SK-N-SH (cell line): ENCODE measurements at regions not wholly inside any gene's neighbourhood (a gene's known extent, or its start where the extent isn't known, plus 50 kb on each side); places are given as distances from the start of the nearest gene placed in this dataset.

Experiments
- CTCF ChIA-PET: fragments of 300-600, 350-600 bp; formaldehyde crosslinking; extraction: SDS; loops from one replicate; lab custom pipeline; 2021; lab: Yijun Ruan, JAX
- POLR2A ChIA-PET: fragments of 350-600 bp; sonication (Branson Sonifier 250); formaldehyde crosslinking; extraction: SDS; loops from one replicate; lab custom pipeline; 2020; ENCODE audit warnings: antibody characterized with exemption, inconsistent platforms; lab: Yijun Ruan, JAX
- DNase-seq: peaks from one replicate; pipeline ENCODE4 v3.0.0; 2012
- H2AFZ ChIP-seq: fragments of 200-600 bp; sonication (generic); 2 replicates; pipeline ENCODE4 v1.8.1; 2016; ENCODE audit warnings: antibody characterized with exemption, mild to moderate bottlenecking, low read depth
- H3F3A ChIP-seq: fragments of 200-600 bp; sonication (generic); replicated peaks from 2 replicates; pipeline ENCODE3; 2016; ENCODE audit warnings: antibody characterized with exemption, mild to moderate bottlenecking; ENCODE audit not compliant: insufficient read depth
- H3K27ac ChIP-seq, 2 experiments: fragments of 200-500 bp in 1 of 2; fragments of 200-600 bp in 1 of 2; sonication (Bioruptor generic) in 1 of 2; sonication (generic), shearing (Covaris generic) in 1 of 2; 2 replicates each; pipeline versions ENCODE4 v1.5.1 to v1.6.1; 2014 to 2016; ENCODE audit warnings: low read depth in 2 of 2, inconsistent platforms in 1 of 2, low read length in 1 of 2, mild to moderate bottlenecking in 1 of 2, mixed read lengths in 1 of 2
- H3K27me3 ChIP-seq: fragments of 200-600 bp; sonication (generic), shearing (Covaris generic); 2 replicates; pipeline ENCODE4 v1.6.1; 2016; ENCODE audit warnings: mixed run types; ENCODE audit not compliant: insufficient read depth
- H3K36me3 ChIP-seq, 2 experiments: fragments of 200-500 bp in 1 of 2; fragments of 200-600 bp in 1 of 2; sonication (Bioruptor generic) in 1 of 2; sonication (generic) in 1 of 2; replicated peaks in 1 of 2; 2 replicates each; pipeline versions ENCODE3 to v1.5.1; 2014 to 2016; ENCODE audit warnings: low read length in 1 of 2, mild to moderate bottlenecking in 1 of 2; ENCODE audit not compliant: insufficient read depth in 2 of 2, control insufficient read depth in 1 of 2
- H3K4me1 ChIP-seq, 2 experiments: fragments of 200-500 bp in 1 of 2; fragments of 200-600 bp in 1 of 2; sonication (Bioruptor generic) in 1 of 2; sonication (generic), shearing (Covaris generic) in 1 of 2; 2 replicates each; pipeline versions ENCODE4 v1.5.1 to v1.6.1; 2014 to 2016; ENCODE audit warnings: low read depth in 1 of 2, low read length in 1 of 2, mixed run types in 1 of 2; ENCODE audit not compliant: insufficient read depth in 2 of 2, control insufficient read depth in 1 of 2
- H3K4me2 ChIP-seq: fragments of 200-600 bp; sonication (generic), shearing (Covaris generic); 2 replicates; pipeline ENCODE4 v1.6.1; 2017; ENCODE audit warnings: mixed run types
- H3K4me3 ChIP-seq, 2 experiments: fragments of 200-500 bp in 1 of 2; fragments of 200-600 bp in 1 of 2; sonication (Bioruptor generic) in 1 of 2; sonication (generic), shearing (Covaris generic) in 1 of 2; 2 replicates each; pipeline versions ENCODE4 v1.5.1 to v1.8.1; 2014 to 2016; ENCODE audit warnings: low read depth in 2 of 2, inconsistent platforms in 1 of 2, low read length in 1 of 2, mild to moderate bottlenecking in 1 of 2, mixed read lengths in 1 of 2, moderate library complexity in 1 of 2
- H3K79me2 ChIP-seq: fragments of 200-600 bp; sonication (generic); 2 replicates; pipeline ENCODE4 v1.8.1; 2017; ENCODE audit warnings: mild to moderate bottlenecking; ENCODE audit not compliant: insufficient read depth
- H3K9ac ChIP-seq: fragments of 200-600 bp; sonication (generic); 2 replicates; pipeline ENCODE4 v1.6.1; 2017; ENCODE audit warnings: mixed run types
- H3K9me2 ChIP-seq: fragments of 200-600 bp; sonication (generic); 2 replicates; pipeline ENCODE4 v1.6.1; 2017; ENCODE audit warnings: mixed run types
- H3K9me3 ChIP-seq: fragments of 200-600 bp; sonication (generic); 2 replicates; pipeline ENCODE4 v1.6.1; 2017; ENCODE audit warnings: mixed run types, mild to moderate bottlenecking, moderate library complexity
- H4K20me1 ChIP-seq: fragments of 200-600 bp; sonication (generic); 2 replicates; pipeline ENCODE4 v1.6.1; 2017; ENCODE audit warnings: mild to moderate bottlenecking, mixed run types; ENCODE audit not compliant: insufficient read depth
- FOXJ3 ChIP-seq: sonication (generic); formaldehyde crosslinking; IDR thresholded peaks from 2 replicates; pipeline ENCODE4 v1.5.1; 2020; ENCODE audit warnings: mild to moderate bottlenecking, missing genetic modification reagents
- GABPA ChIP-seq: IDR thresholded peaks from 2 replicates; pipeline ENCODE4 v1.4.0; 2012; ENCODE audit warnings: low read depth, mild to moderate bottlenecking
- IRF3 ChIP-seq: fragments of 150-350 bp; IDR thresholded peaks from 2 replicates; pipeline ENCODE4 v1.6.1; 2016; ENCODE audit warnings: mild to moderate bottlenecking, low read depth, low read length
- MAX ChIP-seq: IDR thresholded peaks from 2 replicates; pipeline ENCODE4 v1.4.0; 2012; ENCODE audit warnings: low read depth
- MXI1 ChIP-seq: IDR thresholded peaks from 2 replicates; pipeline ENCODE4 v1.6.1; 2012; ENCODE audit warnings: mild to moderate bottlenecking, low read depth, low read length, improper control_type of control experiment
- NFIC ChIP-seq: IDR thresholded peaks from 2 replicates; pipeline ENCODE4 v1.4.0; 2012; ENCODE audit warnings: borderline replicate concordance
- NRF1 ChIP-seq: IDR thresholded peaks from 2 replicates; pipeline ENCODE4 v1.6.1; 2012; ENCODE audit warnings: low read depth, mild to moderate bottlenecking, low read length
- PBX3 ChIP-seq: IDR thresholded peaks from 2 replicates; pipeline ENCODE4; 2012
- RCOR1 ChIP-seq: fragments of 150-350 bp; IDR thresholded peaks from 2 replicates; pipeline ENCODE4 v1.6.1; 2017; ENCODE audit warnings: antibody characterized with exemption, low read length
- REST ChIP-seq: IDR thresholded peaks from 2 replicates; pipeline ENCODE4 v1.6.1; 2012; ENCODE audit warnings: mild to moderate bottlenecking, low read depth, low read length, moderate library complexity
- SMC3 ChIP-seq: IDR thresholded peaks from 2 replicates; pipeline ENCODE4 v1.6.1; 2012; ENCODE audit warnings: low read depth, low read length, improper control_type of control experiment
- TEAD4 ChIP-seq: IDR thresholded peaks from 2 replicates; pipeline ENCODE4 v1.4.0; 2012; ENCODE audit warnings: mild to moderate bottlenecking, borderline replicate concordance; ENCODE audit not compliant: insufficient read depth
- WGBS: methylation state at CpG from one replicate; pipeline ENCODE4 v1.1.6; 2017; ENCODE audit warnings: low lambda C conversion rate; 5-methylcytosine and 5-hydroxymethylcytosine counted together

DNA sequence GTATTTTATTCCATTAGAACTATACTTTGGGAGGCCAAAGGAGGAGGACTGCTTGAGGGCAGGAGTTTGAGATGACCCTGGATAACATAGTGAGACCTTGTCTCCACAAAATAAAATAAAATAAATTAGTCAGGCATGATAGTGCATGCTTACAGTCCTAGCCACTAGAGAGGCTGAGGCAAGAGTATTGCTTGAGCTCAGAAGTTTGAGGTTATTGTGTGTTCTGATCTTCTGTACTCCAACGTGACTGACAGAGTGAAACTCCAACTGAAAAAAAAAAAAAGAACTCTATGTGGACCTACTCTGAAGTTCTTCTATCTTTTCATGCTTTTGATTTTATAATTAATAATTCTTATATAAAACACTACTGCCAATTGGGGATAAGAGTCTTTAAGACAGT is 1560.0 kb upstream of the GBE1 start:
- 0% methylated on average over 1 of the region's 1 CpG for WGBS

More for the DNA sequence above, 1560.0 kb upstream of the GBE1 start:
- no peak for DNase-seq
- Histone ChIP-seq H2AFZ (no peak overlapping the region), H3K9ac (no peak overlapping the region), H3K9me3 (no peaks in the 10 kb centered on the region; the same call in 1 of the 2 replicates), H3K9me2 (no peaks in the 10 kb centered on the region), H4K20me1 (no peaks in the 10 kb centered on the region), H3K4me3 (no peak overlapping the region), H3K4me1 (no peaks in the 10 kb centered on the region), H3K27ac (no peak overlapping the region), H3K4me2 (no peak overlapping the region), H3F3A (no peaks in the 10 kb centered on the region), H3K36me3 (no peaks in the 10 kb centered on the region), H3K27me3 (no peaks in the 10 kb centered on the region), H3K79me2 (no peaks in the 10 kb centered on the region)
- TF ChIP-seq PBX3 (no peak), RCOR1 (no peak), FOXJ3 (CRISPR knock-in tag) (no peak), NRF1 (no peak), TEAD4 (no peak), GABPA (no peak), NFIC (no peak), MAX (no peak), SMC3 (no peak), IRF3 (no peak), REST (no peak), MXI1 (no peak)
- POLR2A ChIA-PET = no interaction called here
- CTCF ChIA-PET = no interaction called here
